ENCODE measurements at regions not wholly inside any gene's neighbourhood (a gene's known extent, or its start where the extent isn't known, plus 50 kb on each side); places are given as distances from the start of the nearest gene placed in this dataset.

GRCh38 chr16:85535352-85536072 is 77.6 kb upstream of the GSE1 start:
- DNase-seq: no peak

GRCh38 chr16:85536073-85536410 is 77.1 kb upstream of the GSE1 start:
- no peak for DNase-seq

- no peak for DNase-seq
Observed at GRCh38 chr16:85536411-85537330, 76.5 kb upstream of the GSE1 start.

- DNase-seq: no peak
Observed at GRCh38 chr16:85537331-85537788, 75.8 kb upstream of the GSE1 start.

DNA sequence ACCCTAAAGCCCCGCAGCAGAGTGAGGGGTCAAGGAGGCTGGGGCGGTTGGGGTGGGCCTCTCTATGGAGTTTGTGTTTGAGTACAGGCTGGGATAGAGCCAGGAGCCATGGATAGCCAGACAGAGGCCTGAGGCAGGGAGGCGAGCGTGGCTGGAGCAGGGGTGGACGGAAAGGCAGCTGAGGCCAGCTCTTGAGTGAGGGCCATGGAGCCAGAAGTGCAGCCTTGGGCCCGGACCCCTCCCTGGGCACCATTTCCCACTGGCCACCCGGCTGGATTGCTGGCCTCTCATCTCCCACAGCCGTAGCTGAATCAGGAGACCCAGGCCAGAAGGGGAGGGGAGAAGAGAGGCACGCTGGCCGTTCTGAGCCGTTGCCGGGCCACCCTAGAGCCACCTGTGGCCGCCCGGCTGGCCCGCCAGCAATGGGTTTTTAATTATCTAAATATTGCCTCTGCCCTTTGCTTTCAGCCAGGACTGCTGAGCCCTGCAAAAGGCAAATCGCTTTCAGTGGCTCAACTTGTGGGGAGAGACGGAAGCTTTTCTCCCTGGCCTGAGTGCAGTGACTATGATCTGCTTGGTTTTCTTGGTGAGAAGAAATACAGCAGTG is 75.2 kb upstream of the GSE1 start:
- DNase-seq: no peak

DNA sequence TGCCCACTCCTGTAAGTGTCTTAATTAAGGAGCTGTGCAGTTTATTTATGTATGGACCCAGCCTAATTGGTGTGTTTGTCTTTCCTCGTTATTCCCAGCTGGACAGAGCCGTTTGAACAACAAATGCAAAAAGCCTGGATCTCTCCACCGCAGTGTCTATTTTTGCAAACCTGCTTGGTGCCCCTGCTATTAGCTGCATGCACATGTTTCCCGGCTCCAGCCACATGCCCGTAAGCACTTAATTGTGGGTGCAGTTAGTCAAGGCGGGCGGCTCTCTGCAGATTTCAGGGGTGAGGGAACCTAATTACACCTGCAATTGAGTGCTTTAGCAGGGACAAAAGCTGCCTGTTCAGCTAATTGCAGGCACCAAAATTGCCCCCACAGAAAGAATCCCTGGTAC is 74.0 kb upstream of the GSE1 start:
- DNase-seq: no peak

GRCh38 chr16:85539629-85540291 is 73.4 kb upstream of the GSE1 start:
- DNase-seq: no peak

- no peak for DNase-seq
Observed at GRCh38 chr16:85541181-85541580, 71.9 kb upstream of the GSE1 start.

DNA sequence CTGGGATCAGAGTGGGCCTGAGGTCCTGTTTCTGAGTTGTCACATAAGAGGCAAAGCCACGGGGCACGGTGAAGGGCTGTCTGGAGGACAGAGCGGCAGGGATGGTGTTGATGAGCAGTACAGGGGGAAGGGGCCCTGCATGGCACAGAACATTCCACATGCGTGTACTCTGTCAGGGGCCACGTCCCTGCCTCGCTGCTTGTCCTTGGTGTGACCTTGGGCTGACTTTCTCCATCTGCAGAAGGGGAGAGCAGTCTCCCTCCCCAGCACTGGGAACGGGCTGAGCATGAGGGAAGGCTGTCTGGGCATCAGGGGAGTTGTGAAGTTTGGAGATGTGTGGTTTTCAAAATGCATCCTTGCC is 71.5 kb upstream of the GSE1 start:
- no peak for DNase-seq

- DNase-seq: no peak
Observed at GRCh38 chr16:85541980-85542900, 70.9 kb upstream of the GSE1 start.

DNA sequence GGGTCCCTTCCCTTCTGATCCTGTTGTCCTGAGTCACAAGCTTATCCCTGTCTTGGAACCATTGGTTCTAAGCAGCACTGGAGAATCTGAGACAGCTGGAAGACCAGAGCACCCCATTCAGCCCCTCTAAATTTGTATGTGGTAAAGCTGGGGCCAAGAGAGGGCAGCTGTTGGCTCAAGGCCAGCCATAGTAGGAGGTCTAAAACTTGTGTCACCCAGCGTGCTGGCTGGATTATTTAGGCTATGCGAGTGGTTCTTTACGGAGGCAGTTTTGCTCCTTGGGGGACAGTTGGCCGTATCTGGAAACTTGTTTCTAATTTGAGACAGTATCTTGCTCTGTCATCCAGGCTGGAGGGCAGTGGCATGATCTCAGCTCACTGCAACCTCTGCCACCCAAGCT is 69.6 kb upstream of the GSE1 start:
- no peak for DNase-seq

DNA sequence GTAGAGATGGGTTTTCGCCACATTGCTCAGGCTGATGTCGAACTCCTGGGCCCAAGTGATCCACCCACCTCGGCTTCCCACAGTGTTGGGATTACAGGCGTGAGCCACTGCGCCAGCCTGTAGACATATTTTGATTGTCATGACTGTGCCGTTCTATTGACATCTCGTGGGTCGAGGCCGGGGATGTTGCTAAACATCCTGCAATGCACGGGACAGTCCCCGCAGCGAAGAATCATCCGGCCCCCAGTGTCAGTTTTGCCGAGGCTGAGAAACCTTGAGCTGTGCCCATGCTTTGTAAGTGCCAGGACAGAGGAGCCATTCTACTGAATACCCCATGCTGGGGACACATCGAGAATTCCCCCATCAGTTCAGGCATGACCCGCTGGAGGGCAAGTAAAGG is 69.1 kb upstream of the GSE1 start:
- DNase-seq: no peak

GRCh38 chr16:85544668-85545067 is 68.5 kb upstream of the GSE1 start:
- no peak for DNase-seq

- DNase-seq: no peak
Observed at GRCh38 chr16:85545227-85545818, 67.8 kb upstream of the GSE1 start.

DNA sequence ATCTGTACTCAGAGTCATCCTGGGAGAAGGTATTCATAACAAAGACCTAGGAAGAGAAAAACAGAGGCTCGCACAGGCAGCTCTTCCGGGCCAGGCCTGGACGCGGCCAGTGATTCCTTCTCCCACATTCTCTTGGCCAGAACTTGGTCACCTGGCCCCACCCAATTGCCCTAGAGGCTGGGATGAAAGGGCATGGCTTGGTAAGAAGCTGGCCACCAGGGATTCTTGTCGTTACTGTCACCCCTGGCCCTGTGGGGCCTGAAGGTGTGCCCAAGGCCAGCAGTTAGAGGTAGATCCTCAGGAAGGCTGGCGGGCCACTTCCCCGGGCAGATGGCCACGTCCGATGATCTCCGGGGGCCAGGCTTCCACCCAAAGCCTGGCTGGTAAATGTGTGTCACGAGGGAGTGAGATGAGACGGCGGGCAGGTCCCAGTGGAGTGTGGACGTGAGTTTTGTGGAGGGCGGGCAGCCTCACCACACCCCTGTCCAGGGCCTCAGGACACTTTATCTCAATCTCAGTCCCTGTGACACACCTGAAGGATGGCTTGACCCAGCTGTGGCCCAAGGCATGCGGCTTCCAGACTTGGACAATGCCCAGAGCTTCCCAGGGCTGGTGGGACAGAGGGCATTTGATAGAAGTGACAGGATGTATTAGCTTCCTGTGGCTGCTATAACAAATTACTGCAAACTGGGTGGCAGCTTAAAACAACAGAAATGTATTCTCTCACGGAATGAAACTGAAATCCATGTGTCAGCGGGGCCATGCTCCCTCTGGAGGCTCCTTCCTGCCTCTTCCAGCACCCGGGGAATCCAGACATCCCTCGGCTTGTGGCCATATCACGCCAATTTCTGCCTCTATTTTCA is 66.3 kb upstream of the GSE1 start:
- DNase-seq: no peak

DNA sequence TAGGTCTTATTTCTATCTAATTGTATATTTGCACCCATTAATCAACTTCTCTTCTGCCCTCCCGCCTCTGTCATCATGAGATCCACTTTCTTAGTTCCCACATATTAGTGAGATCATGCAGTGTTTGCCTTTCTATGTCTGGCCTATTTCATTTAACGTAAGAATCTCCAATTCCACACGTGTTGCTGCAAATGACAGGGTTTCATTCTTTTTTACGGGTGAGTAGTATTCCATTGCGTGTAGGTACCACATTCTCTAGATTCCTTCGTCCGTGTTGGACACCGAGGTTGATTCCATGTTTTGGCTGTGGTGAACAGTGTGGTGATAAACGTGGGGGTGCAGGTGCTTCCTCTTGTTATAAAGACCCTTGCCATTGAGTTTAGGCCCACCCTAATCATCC is 64.7 kb upstream of the GSE1 start:
- no peak for DNase-seq

GRCh38 chr16:85549766-85550421 is 63.2 kb upstream of the GSE1 start:
- no peak for DNase-seq

DNA sequence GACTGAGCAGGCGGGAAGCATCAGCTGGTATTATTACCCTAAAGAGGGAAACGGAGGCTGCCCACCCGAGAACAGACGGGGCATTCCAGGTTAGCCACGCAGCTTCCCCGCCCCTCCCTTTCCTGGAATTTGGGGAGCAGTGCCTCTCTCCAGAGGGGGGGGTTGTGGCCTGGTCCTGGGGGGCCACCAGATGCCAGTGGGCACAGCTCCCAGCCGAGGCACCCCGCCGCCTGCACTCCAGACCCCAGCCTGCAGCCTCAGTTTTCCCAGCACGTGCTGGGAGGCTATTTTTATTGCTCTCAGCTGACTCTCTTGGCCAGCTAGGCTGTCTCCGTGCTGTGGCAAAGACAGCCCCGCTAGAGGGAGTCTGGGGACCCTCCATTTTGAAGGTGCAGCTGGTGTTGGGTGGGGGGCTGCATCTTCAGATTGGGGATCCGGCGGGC is 62.7 kb upstream of the GSE1 start:
- no peak for DNase-seq

DNA sequence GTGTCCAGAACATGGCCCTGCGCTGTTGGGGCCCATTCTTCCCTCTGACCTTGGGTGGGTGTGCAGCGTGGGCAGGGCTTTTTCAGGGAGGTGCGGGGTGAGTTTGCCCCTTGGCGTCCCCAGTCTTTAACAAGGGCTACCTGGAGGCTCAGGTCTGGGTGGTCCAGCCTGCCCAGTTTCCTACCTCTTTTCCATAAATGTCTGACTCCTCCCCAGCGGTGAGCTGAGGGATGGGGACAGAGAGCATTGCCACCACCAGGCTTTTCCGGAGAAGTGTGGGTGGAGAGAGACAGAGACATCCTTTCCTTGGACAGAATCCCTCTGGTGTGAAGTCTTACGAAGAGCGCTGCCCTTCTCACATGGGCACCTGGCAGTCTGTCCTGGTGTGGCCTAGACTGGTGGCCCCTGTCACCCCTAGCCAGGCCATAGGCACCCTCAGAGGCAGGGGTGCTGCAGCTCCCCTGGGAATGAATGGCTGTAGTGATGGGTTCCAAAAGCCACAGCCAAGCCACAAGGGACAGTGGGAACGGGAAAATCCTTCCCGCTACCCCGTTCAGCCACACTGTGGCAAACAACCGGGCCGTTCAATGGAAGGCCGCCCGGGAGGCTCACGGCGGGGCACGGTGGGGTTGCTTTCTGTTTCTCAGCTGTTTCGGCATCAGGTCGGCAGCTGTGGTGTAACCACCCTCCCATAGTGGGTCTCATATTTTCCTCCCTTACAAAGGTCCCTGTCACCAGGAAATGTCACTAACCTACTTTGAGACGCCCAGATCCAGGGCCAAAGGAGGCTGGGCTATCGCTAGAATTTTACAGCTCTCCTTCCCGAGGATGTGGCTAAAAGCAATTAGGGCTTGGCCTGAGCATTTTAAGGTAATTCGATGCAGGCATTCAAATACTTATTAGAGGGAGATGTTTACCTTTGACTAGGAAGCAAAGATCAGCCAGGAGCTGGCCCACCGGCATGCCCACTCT is 61.9 kb upstream of the GSE1 start:
- peak; percentile 23 for DNase-seq

Data from CD4-positive, alpha-beta T cell treated with Interleukin-10 for 1 hour (primary cell).